GM21723 (cell line): ENCODE measurements at regions not wholly inside any gene's neighbourhood (a gene's known extent, or its start where the extent isn't known, plus 50 kb on each side); places are given as distances from the start of the nearest gene placed in this dataset.
A peak's percentile ranks its signal among the peaks of the same experiment; 100 is the strongest.
"Not testable (repeated sequence)": the region's sequence is repeated elsewhere in the genome, so short reads cannot be mapped to it uniquely, and the experiment has no call there.

Experiments
- ATAC-seq: cut with Tn5 transposase; IDR thresholded peaks from one replicate; pipeline ENCODE4 v1.9.1; 2021; ENCODE audit warnings: mild to moderate bottlenecking, moderate library complexity; ENCODE audit not compliant: unreplicated experiment

DNA sequence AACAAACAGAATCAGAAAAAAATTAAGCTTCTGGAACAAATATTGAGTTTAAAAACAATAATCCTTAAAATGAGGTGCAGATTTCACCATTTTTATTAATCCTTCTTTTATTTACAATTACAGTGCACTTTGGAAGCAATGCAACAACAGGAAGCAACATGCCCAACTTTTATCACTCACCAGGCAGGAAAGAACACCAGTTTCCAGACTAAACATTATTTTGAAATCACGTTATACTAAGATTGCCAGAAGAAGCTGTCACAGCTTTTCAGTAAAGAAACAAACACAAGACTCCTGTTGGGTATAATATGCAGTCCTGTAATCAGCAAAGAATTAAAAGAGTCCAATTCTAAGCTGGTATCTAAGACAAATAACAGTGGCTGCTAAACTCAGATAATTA, 137.9 kb upstream of the ZC3H15 start:
- ATAC-seq, result no peak

DNA sequence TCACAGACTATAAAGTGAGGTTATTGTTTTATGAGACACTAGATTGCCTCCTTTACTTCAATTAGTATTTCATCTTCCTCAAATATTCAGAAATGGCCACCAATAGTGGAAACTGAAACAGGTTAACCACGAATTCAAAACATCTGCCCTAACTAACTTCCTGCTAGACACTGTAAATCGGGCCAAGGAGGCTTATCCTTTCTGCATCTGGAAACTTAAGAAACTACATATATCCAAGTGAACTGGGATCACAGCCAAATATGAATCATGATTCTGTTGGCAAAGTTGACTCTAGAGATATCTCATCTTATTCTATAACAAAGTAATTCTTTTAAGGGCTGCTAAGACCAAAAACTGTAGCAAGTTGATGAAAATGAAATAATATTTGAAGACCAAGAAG, 136.6 kb upstream of the ZC3H15 start:
- ATAC-seq, result no peak

DNA sequence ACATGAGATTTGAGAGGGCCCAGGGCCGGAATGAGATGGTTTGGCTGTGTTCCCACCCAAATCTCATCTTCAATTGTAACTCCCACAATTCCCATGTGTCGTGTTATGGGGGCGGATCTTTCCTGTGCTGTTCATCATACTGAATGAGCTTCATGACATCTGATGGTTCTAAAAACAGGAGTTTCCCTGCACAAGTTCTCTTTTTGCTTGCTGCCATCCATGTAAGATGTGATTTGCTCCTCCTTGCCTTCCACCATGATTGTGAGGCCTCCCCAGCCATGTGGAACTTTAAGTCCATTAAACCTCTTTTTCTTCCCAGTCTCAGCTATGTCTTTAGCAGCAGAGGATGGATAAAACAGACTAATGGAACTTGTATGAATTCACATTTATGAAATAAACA, 131.9 kb upstream of the ZC3H15 start:
- not testable (repeated sequence) for ATAC-seq

DNA sequence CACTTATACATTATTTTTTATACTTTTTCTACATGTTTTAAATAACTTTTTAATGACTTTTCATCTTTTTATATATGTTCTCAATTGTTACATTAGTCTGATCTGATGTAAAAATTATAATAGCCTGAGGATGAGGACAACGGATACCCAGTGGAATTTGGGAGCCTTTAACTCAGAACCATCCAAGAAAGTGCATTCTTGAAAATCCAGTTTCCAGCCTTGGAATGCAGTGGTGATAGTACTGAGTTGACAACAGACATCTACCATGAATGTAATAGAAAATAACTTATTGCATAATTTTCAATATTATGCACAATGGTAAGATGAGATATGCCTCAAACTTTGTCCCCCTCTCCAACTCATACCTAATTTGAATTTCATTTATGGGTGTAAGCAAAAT, 120.7 kb upstream of the ZC3H15 start:
- no peak for ATAC-seq

DNA sequence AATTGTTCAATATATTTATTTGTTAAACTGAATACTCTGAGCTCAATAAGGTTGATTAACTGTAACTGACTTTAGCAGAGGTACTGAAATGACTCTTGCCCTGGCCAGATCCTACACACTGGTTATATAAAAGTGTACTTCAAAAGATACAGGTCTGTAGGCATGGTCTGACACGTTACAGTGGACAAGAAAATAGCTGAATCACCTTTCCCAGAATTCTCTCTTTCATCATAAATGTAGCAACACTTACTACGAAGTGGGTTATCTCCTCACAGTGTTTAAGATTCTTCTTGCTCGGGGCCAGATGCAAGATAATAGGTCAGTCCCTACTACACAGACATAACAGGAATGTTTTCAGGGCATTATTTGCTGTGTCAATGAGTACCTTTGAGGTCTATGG, 107.0 kb upstream of the ZC3H15 start:
- no peak for ATAC-seq

DNA sequence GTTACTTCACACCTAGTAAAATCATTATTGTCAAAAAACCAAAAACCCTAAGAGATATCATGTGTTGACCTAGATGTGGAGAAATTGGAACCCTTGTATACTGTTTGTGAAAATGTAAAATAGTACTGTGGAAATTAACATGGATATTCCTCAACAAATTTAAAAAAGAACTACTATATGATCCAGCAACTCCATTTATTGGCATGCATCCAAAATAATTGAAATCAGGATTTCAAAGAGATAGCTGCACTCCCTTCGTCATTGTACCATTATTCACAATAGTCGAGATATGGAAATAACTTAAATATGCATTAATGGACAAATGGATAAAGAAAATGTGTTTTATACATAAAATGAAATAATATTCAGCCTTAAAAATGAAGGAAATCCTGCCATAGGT, 105.3 kb upstream of the ZC3H15 start:
- no peak for ATAC-seq

DNA sequence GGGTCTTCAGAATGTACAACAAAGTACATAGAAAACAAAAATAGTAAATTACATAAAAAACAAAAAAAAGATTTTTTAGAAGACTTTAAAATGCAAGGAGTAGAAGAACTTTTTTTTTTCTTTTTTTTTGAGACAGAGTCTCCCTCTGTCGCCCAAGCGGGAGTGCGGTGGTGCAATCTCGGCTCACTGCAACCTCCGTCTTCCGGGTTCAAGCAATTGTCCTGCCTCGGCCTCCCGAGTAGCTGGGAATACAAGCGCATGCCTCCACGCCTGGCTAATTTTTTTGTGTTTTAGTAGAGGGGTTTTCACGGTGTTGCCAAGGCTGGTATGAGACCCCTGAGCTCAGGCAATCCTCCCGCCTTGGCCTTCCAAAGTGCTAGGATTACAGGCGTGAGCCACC, 104.5 kb upstream of the ZC3H15 start:
- ATAC-seq, result no peak

DNA sequence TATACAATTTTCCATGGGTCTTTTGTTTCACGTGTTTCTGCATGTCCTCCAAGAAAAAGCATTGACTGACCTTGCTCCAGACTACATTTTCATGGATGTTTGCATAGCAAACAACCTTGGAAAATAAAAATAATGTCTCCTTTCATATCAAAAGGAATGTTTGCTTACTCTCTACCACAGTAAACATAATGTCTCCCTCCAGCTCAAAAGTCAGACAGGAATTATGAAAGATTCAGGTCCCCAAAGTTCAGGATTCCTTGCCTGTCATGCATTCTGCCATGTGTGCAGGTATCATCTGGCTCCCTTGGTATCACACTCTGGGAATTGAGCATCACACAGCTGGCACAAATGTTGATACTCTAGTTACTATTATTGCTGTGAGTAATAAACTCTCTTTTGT, 103.1 kb upstream of the ZC3H15 start:
- ATAC-seq, result no peak

DNA sequence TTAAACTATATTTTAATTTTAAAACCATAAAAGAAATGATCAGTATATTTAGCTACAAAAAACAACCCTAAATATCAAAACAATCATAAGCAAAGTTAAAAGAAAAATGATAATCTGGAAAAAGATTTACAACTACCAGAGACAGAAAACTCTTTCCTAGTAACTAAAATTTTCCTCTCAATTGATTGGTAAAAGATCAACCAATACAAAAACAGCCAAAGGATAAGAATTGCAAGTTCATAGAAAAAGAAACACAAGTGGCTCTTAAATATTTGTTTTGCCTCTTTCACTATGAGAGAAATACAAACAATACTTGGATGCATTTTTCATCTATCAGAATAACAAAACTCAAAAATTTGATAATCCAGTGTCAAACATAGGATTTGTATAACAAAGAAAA, 101.8 kb upstream of the ZC3H15 start:
- no peak for ATAC-seq

DNA sequence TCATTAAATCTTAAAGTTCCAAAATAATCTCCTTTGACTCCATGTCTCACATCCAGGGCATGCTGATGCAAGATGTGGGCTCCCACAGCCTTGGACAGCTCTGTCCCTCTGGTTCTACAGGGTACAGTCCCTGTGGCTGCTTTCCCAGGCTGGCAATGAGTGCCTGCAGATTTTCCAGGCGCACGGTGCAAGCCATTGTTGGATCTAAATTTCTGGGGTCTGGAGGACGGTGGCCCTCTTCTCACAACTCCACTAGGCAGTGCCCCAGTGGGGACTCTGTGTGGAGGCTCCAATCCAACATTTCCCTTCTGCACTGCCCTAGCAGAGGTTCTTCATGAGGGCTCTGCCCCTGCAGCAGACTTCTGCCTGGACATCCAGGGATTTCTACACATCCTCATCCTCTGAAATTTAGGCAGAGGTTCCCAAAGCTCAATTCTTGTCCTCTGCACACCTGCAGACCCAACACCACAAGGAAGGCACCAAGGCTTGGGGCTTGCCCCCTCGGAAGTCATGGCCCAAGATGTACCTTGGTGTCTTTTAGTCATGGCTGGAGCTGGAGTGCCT, 100.3 kb upstream of the ZC3H15 start:
- ATAC-seq, result not testable (repeated sequence)

DNA sequence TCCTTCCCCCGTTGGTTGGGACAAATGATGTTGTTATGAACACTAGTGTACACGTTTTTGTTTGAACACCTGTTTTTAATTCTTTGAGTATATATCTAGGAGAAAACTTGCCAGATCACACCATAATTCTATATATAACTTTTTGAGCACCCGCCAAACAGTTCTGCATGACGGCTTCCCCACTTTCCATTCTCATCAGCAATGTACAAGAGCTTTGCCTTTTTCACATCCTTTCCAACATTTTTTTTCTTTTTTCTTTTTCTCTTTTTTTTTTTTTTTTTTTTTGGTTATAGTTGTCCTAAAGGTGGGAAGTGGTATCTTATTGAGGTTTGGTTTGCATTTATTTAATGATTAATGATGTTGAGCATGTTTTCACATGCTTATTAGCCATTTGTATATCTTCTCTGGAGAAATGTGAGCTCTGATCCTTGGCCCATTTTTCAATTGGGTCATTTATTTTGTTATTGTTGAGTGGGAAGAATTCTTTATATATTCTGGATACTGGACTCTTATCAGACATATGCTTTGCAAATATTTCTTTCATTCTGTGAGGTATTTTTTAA, 86.9 kb upstream of the ZC3H15 start:
- ATAC-seq, result peak; percentile 71

DNA sequence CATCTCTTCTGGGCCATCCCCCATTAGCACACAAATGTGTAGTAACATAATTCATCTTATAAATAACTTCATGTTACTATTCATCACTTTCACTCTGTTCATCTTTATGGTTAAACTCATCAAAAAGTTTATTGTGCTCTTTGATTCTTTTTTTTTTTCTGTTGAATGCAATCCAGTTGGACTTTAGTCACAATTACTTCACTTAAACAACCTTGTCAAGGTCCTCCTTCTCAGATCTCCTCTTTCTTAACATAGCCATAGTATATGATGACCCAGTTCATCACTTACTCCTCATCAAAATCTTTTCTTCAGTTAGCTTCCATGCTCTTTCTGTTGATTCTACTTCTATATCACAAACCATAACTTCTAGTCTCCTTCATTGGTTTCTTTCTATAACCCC, 80.2 kb upstream of the ZC3H15 start:
- no peak for ATAC-seq

DNA sequence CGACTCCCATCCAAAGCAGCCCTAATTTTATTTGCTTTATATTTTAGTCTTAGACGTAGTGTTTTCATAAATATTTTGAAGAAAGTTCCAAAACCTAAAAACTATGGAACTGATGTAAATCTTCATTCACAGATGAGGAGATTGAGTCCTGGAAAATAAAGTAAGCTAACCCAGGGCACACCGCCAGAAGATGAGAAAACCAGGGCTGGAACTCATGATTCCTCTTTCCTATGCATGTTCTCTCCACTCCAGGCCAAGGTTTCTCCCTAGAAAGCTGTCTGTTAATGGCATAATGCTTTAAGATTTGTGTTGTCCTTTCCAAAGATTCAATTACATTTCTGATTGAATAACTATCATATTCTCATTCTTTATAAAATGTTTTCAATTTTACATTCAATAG, 78.4 kb upstream of the ZC3H15 start:
- no peak for ATAC-seq

DNA sequence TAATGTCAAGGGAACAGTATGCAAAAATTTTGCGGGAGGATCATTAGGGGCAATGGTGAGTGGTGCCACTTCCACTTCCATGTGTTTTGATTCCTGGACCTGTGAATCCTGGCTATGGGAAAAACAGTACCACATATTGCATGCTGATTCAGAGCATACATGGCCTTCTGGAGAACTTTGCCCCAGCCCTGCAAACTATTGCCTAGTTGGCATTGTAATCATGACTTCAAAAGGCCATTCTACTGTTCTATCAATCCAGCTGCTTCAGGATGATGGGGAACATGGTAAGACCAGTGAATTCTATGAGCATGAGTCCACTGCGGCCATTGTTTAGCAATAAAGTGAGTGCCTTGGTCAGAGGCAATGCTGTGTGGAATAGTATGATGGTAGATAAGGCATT, 75.3 kb upstream of the ZC3H15 start:
- ATAC-seq, result no peak

DNA sequence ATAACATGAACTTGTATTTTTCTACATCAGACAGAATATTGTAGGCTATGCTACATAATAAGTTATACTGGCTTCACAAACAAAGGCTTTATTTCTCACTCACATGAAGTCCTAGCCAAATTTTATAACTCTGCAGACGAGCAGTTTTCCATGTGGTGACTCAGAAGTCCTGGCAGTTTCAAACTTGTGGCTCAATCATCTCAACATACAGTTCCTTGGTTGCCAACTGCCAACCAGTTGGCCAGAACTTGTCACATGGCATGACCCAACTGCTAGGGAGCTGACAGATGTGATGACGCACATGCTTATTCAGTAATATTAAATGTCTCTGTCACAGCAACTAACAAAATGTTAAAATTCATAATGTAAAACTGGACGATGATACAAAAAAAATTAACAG, 63.8 kb upstream of the ZC3H15 start:
- ATAC-seq, result no peak

DNA sequence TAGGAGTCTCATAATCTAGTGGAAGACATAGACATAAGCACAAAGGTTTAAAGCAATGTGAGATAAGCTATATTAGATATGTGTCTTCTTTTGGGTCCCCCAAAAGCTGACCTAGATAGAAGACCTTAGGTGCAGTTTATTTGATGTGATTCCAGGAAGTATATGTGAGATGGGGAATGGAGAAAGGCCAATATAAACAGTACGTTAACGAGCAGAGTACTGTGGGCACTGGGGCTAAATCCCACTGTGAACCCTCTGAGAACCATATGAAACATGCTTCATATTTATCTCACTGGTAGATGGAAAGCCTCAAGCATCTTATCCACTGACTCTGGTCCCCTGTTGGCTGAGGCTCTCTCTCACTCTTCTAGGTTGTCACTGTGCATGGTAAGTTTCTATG, 62.6 kb upstream of the ZC3H15 start:
- ATAC-seq, result no peak

DNA sequence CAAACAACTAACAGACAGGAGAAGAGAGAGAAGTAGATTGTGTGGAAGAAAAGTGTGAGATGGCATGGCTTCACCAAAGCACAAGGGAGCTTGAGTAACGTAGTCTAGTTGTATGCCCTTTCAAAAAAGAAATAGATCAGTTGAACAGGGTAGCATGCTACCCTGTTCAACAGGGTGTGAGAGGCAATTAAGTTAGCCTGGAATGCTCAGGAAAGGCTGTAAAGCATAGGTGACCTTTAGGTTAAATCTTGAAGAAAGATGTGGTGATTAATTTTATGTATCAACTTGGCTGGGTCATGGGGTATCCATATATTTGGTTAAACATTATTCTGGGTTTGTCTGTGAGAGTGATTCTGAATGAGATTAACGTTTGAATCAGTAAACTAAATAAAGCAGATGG, 61.8 kb upstream of the ZC3H15 start:
- ATAC-seq, result no peak

DNA sequence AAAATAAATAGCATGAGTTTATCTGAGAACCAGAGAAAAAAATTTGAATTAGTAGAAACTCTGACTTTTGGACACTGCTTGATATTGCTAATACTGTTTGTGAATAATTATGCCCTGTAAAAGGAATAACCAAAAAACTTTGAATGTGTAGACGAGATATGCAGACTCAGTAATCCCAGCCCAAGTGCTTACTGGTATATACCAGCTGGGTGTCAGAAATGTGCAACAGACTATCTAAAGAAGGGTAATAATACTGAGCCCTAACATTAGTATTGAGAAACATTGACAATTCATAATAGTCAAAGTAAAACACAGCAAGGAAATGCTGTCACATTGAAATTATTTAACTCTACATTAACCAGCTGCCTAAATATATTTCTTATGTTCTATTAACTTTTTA, 60.5 kb upstream of the ZC3H15 start:
- ATAC-seq, result no peak

DNA sequence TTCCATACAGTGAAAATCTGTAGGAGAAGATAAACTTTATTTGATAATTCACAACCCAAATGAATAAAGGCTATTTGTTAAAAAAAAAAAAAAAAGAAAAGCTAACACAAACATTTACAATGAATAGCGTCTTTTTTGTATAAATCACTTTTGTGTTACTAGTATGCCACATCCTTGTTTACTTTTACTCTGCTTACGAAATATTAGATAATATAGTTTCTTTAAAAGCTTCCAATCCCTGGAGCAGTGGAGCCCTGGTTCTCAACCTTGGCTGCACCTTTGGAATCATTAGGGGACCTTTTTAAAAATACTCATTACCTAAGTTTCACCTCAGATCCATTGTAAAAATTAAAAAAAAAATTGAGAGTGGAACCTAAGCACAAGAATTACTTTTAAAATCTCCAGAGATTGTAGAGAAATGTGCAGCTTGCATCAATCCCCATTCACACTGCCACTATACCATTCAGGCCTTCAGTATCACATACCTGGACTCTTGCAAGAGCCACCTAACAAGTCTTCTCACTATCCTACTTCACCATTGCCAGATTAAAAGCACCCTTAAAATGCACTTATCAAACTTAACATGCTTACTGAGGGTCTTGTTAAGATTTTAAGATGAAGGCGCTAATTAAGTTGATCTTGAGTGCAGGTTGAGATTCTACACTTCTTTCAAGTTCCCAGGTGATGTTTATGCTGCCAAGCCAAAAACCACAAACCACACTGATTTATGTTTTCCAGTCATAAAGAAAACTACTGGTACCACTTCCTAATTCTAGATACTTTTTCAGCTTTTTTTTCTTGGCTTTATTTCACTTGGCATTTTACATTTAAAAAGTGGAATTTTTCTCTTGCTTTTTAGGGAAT, 59.7 kb upstream of the ZC3H15 start:
- ATAC-seq, result peak; percentile 94

DNA sequence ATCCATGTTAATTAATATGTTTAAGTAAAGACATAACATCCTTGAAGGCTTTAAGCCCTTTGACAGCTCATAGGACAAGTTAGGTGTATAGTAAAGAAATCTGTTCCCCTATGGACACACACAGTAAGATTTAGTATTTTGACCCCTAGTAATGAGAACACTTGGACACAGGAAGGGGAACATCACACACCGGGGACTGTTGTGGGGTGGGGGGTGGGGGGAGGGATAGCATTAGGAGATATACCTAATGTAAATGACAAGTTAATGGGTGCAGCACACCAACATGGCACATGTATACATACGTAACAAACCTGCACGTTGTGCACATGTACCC, 59.1 kb upstream of the ZC3H15 start:
- ATAC-seq, result peak; percentile 24

DNA sequence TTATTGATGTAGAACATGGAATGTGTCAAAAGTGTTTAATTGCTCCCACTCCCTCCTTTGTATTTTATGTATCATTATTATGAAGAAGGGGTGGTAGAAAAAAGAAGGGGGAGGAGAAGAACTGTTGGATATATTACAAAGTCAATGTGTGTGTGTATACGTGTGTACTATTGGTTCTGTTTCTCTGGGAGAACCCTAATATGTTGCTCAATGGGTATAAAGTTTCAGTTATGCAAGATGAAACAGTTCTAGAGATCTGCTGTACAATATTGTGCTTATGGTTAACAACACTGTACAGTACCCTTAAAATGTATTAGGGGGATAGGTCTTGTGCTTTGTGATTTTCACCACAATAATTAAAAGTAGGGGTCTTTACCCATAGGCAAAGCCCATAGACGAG, 58.1 kb upstream of the ZC3H15 start:
- no peak for ATAC-seq

DNA sequence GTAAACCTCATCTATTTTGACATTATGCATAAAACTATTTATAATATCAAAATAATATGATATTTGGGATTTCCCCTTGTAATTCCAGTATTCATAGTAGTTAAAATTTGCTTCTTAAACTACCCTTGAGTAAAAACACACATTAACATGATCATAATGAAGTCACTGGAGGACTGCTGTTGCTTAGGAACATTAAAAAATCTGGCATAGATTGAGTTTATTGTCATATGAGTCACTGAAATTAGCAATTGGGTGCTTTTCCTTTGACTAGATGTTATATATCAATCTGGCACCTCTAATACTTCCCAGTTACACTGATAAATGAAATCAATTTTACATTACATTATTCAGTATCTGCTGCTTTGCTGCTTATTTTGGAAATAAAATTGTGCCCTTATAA, 57.0 kb upstream of the ZC3H15 start:
- no peak for ATAC-seq

DNA sequence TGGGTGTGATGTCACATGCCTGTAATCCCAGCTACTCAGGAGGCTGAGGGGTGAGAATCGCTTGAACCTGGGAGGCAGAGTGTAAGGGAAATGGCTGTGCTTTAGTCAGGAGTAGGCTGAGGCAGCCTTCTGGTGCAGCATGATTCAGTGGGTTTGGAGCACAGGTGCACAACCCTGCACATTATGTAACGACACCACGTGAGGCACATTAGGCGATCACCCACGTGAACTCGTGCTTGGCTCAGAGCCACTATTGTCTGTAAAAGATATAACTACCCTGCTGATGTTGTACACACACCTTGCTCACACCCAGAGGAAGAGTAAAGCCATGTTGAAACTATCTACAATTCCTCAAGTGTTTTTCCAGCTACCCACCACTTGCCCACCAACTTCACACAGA, 54.8 kb upstream of the ZC3H15 start:
- ATAC-seq, result no peak
